ENCODE measurements at regions not wholly inside any gene's neighbourhood (a gene's known extent, or its start where the extent isn't known, plus 50 kb on each side); places are given as distances from the start of the nearest gene placed in this dataset.
"Not testable (repeated sequence)": the region's sequence is repeated elsewhere in the genome, so short reads cannot be mapped to it uniquely, and the experiment has no call there.

- DNase-seq, result no peak
Observed at GRCh38 chr12:92987362-92987761, 58.3 kb upstream of the EEA1 start.

DNA sequence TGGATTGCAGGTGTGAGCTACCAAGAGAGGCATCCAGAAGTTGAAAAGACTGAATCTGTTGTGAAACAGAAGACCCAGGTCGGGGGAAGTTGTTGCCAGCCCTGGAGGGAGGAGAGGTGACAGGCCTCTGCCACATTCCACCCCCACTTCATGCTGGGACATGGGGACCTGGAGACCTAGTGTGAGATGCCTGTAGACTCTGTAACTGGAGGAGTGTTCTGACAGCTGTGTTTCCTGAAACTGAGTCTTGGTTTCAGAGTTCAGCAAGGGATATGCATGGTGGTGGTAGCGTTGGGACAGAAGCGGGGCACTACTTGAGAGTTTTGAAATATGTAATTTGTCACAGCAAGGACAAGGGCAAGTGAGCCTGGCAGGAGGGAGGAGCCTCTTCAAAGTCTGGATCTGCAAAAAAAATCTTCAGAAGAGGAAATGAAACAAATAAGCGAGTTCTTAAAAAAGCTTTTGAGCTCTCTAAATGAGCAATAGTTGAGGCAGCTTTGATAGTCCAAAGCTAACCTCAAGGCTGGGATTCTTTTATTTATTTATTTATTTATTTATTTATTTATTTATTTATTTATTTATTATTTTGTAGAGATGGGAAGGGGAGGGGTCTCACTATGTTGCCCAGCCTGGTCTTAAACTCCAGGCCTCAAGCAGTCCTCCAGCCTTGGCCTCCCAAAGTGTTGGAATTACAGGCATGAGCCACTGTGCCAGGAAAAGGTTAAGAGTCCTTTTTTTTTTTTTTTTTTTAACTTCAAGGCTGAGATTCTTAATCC is 58.9 kb upstream of the EEA1 start:
- no peak for DNase-seq

DNA sequence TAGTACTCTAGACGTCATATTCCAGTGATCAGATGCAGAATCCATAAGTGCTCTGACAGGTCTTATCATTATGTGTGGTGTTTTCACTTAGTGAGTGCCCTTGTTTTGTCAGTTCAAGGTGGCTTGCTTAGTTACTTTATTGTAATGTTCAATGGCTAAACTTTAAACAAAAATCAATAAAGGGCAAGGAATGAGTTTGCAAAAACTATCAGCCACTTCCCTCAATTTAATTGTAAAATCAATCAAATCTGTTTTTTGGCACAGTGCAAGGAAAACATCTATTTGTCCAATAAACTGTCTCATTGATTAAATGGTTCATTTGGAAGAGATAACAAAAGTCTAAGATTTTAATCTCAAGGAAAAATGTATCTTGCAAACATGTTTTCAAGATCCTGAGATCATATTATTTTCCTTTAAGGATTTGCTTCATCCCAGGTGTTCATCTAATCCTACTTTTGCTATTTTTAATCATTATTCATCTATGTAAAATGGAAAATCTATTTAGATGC is 59.6 kb upstream of the EEA1 start:
- DNase-seq, result no peak

- no peak for DNase-seq
Observed at GRCh38 chr12:92989715-92990484, 60.8 kb upstream of the EEA1 start.

- no peak for DNase-seq
Observed at GRCh38 chr12:92991134-92991533, 62.0 kb upstream of the EEA1 start.

DNA sequence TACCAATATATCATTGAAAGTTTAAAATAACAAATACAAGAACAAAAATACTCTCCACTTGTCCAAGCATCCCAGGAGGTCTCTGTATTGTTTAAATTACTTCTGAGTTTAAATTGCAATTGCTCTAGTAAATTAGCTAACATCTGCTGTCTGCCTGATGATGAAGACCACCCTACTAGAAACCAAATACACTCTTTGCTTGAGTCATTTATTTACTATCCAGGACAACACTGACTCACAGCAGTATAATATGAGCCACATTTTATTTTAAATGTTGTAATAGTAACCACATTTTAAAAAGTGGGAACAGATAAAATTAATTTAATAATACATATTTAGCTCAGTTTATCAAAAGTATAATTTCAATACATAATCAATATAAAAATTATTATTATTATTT is 62.9 kb upstream of the EEA1 start:
- DNase-seq, result no peak

GRCh38 chr12:92993259-92993658 is 64.2 kb upstream of the EEA1 start:
- no peak for DNase-seq

DNA sequence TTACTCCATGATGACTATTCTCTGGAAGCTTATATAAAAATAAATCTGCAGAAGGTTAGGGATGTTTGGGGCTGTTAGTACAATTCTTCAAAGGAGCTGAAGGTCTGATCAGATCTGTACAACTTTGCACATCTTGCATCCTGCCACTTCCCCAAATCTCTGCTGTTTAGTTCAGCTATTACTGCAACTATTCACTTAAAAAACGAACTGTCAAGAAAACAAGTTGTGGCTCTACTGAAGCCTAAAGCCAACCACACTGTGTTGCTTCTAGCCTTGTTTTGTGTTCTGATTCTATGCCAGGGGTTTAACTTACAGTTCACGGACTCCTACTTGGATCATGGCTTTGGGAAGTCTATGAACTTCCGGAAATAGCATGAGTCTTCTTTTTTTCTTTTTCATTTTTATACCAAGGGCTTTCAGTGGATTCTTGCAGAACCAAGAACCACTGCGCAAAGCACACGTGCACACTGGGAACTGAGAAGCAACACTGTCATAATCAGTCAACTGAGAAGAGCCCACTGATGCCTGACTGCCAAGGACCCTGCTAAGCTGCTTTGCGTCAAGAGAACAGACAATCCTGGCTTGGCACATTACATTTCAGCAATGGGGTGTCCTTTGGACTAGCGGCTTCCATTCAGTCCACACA is 66.3 kb upstream of the EEA1 start:
- DNase-seq, result no peak

DNA sequence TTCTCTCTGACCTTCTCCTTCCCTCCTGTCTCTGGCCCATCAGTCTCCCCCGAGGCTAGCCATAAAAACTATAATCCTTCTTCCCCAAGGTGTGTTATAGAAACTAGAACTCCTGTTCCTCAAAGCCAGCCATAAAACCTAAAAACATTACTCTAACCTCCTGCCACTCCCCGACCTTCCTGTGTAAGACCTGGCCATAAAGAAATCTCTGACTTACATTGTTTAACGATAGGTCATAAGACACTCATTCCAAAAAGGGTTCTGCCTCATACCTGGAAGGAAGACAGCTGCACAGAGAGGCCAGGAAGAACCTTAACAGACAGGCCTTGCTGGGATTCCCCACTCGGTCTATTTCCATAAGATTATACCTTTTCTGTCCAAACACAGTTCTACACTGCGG is 70.9 kb upstream of the EEA1 start:
- DNase-seq, result no peak

- no peak for DNase-seq
Observed at GRCh38 chr12:93001407-93001806, 72.3 kb upstream of the EEA1 start.

DNA sequence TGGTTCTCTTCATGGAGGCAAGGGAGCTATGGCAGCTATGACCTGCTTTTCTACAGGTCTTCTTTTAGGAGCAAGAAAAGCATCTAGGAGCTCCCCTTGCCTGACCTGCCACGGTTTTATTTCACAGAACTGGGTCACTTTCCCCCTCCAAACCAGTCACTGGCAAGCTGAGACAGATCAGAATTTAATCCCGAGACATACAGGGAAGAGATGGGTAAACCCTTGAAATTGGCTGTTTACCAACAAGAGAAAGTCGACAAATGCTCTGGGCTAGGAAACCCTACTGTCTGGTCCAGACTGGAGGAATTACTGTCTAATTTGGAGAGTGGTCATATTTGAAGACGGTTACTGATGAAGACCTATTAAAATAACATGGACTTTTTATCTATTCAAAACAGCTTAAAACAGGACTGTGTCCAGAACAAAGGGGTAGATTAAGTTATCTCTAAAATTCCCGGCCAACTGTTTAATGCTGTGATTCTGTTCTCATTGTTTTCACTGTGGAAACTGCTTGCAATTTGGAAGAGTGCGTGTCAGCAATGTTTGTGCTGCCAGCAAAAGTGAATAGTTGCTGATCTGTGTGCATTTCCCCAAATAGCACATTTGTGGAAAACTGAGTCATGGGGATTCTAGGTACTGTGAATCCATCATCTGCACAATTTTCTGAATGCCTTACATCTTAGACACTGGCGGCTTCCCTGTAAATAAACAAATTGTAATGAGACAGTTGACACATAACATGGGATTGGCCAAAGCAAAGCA is 73.4 kb upstream of the EEA1 start:
- no peak for DNase-seq

- DNase-seq, result no peak
Observed at GRCh38 chr12:93003531-93004239, 74.6 kb upstream of the EEA1 start.

DNA sequence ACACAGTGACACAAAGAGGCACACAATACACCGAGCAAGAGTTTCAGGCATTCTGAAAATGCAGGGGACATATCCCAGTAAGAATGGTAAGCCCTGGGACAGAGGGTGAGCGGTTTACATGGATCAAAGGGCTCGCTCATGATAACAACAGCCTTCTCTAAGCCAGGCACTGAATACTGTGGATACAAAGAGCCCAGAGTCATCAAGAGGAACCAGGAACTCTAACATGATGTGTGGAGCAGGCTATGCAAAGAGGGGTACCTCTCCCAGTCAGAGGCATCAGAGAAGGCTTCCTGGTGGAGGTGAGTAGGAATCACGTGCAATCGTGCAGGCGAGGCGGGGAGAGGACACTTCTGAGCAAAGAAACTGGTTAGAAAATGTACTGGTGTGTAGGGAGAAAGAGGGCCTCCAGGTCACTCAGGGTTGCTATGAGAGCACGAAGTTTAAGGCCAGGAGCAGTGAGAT is 76.9 kb upstream of the EEA1 start:
- DNase-seq, result no peak

- no peak for DNase-seq
Observed at GRCh38 chr12:93006471-93007208, 77.5 kb upstream of the EEA1 start.

GRCh38 chr12:93007544-93007943 is 78.4 kb upstream of the EEA1 start:
- DNase-seq, result no peak

GRCh38 chr12:93008044-93008778 is 79.1 kb upstream of the EEA1 start:
- no peak for DNase-seq

DNA sequence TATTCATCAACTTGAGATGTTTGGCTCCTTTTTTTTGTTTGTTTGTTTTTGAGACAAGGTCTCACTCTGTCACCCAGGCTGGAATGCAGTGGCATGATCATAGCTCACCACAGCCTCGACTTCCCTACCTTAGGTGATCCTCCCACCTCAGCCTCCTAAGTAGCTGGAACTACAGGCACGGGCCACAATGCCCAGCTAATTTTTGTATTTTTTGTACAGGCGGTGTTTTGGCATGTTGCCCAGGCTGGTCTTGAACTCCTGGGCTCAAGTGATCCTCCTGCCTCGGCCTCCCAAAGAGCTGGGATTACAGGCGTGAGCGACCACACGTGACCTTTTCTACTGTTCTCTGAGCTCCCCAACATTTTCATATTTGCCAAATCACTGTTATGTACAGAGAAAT is 79.8 kb upstream of the EEA1 start:
- DNase-seq, result not testable (repeated sequence)

DNA sequence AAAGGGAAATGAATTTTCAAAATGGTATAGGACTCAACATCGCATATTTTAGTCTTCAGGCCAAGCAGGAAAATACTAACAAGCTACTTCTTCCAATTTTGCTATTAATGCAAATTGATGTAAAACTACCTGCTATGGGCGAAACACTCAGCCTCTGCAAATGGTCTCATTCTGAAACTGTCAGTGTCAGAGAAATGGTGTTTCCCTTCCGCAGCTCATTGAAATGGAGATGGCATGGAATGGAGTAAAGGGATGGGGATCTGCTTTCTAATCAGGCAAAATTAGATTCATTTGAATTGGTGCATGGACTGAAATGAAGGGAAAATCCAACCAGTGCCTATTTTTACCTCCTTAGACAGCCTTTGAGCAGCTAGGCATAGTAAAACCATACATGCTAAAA is 80.4 kb upstream of the EEA1 start:
- DNase-seq, result no peak

- DNase-seq, result no peak
Observed at GRCh38 chr12:93010461-93010860, 81.4 kb upstream of the EEA1 start.

GRCh38 chr12:93011100-93011499 is 82.0 kb upstream of the EEA1 start:
- no peak for DNase-seq

Measured in activated effector memory CD4-positive, alpha-beta T cell treated with Interleukin-2 at 50 U/mL for 16 hours (primary cell).